HL-60 (cell line): ENCODE measurements at regions not wholly inside any gene's neighbourhood (a gene's known extent, or its start where the extent isn't known, plus 50 kb on each side); places are given as distances from the start of the nearest gene placed in this dataset.

Source experiments
- CTCF ChIP-seq: IDR thresholded peaks from one replicate; pipeline ENCODE4 v1.5.1; 2011; ENCODE audit warnings: low read length, control low read depth, inconsistent platforms; ENCODE audit not compliant: insufficient read depth
- GABPA ChIP-seq: IDR thresholded peaks from 2 replicates; pipeline ENCODE4 v1.6.1; 2012; ENCODE audit warnings: low read depth
- REST ChIP-seq: IDR thresholded peaks from 2 replicates; pipeline ENCODE4 v1.6.1; 2012; ENCODE audit warnings: low read depth; ENCODE audit not compliant: insufficient replicate concordance

- TF ChIP-seq CTCF, result no peak
- TF ChIP-seq REST, result no peak
- no peak for TF ChIP-seq GABPA
Observed at GRCh38 chr7:113809581-113809980, 109.2 kb downstream of the PPP1R3A start.
